ENCODE measurements at regions not wholly inside any gene's neighbourhood (a gene's known extent, or its start where the extent isn't known, plus 50 kb on each side); places are given as distances from the start of the nearest gene placed in this dataset.

DNA sequence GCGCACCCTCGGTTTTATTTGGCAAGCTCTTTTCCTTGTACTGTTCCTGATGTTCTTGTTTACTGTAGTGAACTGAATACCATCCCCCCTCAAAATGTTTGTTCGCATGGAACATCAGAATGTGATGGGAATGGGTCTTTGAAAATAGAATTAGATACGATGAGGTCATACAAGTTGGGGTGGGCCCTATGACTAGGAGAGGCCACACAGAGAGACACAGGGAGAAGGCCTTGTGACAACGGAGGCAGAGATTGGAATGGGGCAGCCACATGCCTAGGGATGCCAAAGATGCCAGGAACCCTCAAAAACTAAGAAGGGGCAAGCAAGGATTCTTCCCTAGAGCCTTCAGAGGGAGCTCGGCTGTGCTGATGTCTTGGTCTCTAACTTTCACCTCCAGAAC lies 123.6 kb downstream of the FAM204A start:
- no peak for TF ChIP-seq POLR2A (IDR thresholded peaks at IDR 0.05)
- TF ChIP-seq, protein P1, sequence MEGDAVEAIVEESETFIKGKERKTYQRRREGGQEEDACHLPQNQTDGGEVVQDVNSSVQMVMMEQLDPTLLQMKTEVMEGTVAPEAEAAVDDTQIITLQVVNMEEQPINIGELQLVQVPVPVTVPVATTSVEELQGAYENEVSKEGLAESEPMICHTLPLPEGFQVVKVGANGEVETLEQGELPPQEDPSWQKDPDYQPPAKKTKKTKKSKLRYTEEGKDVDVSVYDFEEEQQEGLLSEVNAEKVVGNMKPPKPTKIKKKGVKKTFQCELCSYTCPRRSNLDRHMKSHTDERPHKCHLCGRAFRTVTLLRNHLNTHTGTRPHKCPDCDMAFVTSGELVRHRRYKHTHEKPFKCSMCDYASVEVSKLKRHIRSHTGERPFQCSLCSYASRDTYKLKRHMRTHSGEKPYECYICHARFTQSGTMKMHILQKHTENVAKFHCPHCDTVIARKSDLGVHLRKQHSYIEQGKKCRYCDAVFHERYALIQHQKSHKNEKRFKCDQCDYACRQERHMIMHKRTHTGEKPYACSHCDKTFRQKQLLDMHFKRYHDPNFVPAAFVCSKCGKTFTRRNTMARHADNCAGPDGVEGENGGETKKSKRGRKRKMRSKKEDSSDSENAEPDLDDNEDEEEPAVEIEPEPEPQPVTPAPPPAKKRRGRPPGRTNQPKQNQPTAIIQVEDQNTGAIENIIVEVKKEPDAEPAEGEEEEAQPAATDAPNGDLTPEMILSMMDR (IDR thresholded peaks at IDR 0.05), result no peak
- TF ChIP-seq POLR2AphosphoS5 (IDR thresholded peaks at IDR 0.05), result no peak
- no peak for TF ChIP-seq EP300 (IDR thresholded peaks at IDR 0.05)
